SU-DHL-6 (cell line): ENCODE measurements at regions not wholly inside any gene's neighbourhood (a gene's known extent, or its start where the extent isn't known, plus 50 kb on each side); places are given as distances from the start of the nearest gene placed in this dataset.

Source experiments
- CTCF ChIP-seq: fragments of 200-600 bp; sonication (generic); IDR thresholded peaks from one replicate; pipeline ENCODE4 v1.5.1; 2017; ENCODE audit warnings: antibody characterized with exemption, mild to moderate bottlenecking, low read length, moderate library complexity; ENCODE audit not compliant: insufficient read depth, poor library complexity, severe bottlenecking
- EZH2phosphoT487 ChIP-seq: fragments of 200-600 bp; sonication (generic), shearing (Covaris generic); conservative IDR thresholded peaks from 2 replicates; pipeline ENCODE4 v1.6.1; 2018; ENCODE audit warnings: mild to moderate bottlenecking, antibody characterized with exemption, low read length, moderate library complexity, mixed read lengths

GRCh38 chr12:102781117-102781516, 135.9 kb downstream of the PAH start:
- TF ChIP-seq CTCF (no peak), EZH2phosphoT487 (no peak)
